ENCODE measurements at regions not wholly inside any gene's neighbourhood (a gene's known extent, or its start where the extent isn't known, plus 50 kb on each side); places are given as distances from the start of the nearest gene placed in this dataset.

DNA sequence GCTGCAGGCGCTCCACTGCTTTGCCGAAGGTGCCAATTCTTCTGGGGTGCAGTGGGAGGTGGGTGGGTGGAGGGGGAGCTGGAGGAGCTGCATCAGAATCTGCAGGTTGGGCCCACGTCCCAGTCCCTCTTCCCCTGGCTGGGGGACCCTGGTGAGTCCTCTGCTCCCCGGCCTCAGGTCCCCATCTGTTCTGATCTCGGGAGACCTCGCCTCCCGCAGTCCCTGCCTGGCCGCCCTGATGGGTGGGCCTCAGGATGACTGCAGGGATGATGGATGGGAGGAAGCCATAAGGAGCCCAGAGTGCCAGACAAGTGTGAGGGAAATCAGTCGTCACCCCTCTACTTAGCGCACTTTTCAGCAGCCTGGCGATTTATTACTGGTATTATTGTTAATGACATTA is 89.3 kb upstream of the PCBD1 start:
- Histone ChIP-seq H3K9me3 (no peaks in the 10 kb centered on the region), H3K27ac (no peak overlapping the region), H3K4me3 (no peak overlapping the region), H3K27me3 (no peaks in the 10 kb centered on the region), H3K36me3 (no peaks in the 10 kb centered on the region), H3K4me1 (no peaks in the 10 kb centered on the region)
- ATAC-seq (ENCODE audit: low FRiP score in 2 of 2) (no peak), DNase-seq (no peak)
- 45 to 80% methylated on average over 11 of the region's 11 CpGs for WGBS, 2 donors
- TF ChIP-seq, protein P1, sequence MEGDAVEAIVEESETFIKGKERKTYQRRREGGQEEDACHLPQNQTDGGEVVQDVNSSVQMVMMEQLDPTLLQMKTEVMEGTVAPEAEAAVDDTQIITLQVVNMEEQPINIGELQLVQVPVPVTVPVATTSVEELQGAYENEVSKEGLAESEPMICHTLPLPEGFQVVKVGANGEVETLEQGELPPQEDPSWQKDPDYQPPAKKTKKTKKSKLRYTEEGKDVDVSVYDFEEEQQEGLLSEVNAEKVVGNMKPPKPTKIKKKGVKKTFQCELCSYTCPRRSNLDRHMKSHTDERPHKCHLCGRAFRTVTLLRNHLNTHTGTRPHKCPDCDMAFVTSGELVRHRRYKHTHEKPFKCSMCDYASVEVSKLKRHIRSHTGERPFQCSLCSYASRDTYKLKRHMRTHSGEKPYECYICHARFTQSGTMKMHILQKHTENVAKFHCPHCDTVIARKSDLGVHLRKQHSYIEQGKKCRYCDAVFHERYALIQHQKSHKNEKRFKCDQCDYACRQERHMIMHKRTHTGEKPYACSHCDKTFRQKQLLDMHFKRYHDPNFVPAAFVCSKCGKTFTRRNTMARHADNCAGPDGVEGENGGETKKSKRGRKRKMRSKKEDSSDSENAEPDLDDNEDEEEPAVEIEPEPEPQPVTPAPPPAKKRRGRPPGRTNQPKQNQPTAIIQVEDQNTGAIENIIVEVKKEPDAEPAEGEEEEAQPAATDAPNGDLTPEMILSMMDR (IDR thresholded peaks at IDR 0.05): no peak
- TF ChIP-seq POLR2AphosphoS5 (IDR thresholded peaks at IDR 0.05) (no peak), EP300 (IDR thresholded peaks at IDR 0.05) (no peak), POLR2A (IDR thresholded peaks at IDR 0.05) (no peak)

DNA sequence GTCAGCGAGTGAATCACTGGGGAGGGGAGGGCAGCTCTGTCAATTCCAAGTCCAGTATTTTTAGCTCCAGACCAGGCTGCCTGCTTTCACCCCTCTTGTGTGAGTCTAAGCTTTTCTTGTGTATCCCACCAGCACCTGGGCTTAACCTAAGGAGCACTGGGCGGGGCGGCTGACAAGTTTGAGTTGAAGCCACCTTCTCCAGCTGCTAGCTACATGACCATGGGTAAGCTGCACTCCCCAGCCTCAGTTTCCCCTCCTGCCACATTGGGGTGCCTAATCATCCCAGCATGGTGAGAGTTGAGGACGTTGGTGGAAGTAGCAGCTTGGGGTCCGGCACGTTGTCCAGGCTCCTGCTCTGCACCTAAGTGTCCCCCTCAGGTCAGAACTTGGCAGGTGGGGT is 89.8 kb upstream of the PCBD1 start:
- H3K27ac ChIP-seq: no peak overlapping the region
- H3K27me3 ChIP-seq: no peaks in the 10 kb centered on the region
- 88% methylated on average over 6 of the region's 6 CpGs for WGBS, 2 donors
- H3K36me3 ChIP-seq: no peaks in the 10 kb centered on the region
- TF ChIP-seq EP300 (IDR thresholded peaks at IDR 0.05): no peak
- TF ChIP-seq POLR2AphosphoS5 (IDR thresholded peaks at IDR 0.05): no peak
- no peak for TF ChIP-seq POLR2A (IDR thresholded peaks at IDR 0.05)
- TF ChIP-seq, protein P1 (IDR thresholded peaks at IDR 0.05): no peak
- ATAC-seq (ENCODE audit: low FRiP score in 2 of 2) (no peak), DNase-seq (no peak)
- H3K4me3 ChIP-seq: no peak overlapping the region
- no peaks in the 10 kb centered on the region for H3K4me1 ChIP-seq
- no peaks in the 10 kb centered on the region for H3K9me3 ChIP-seq

DNA sequence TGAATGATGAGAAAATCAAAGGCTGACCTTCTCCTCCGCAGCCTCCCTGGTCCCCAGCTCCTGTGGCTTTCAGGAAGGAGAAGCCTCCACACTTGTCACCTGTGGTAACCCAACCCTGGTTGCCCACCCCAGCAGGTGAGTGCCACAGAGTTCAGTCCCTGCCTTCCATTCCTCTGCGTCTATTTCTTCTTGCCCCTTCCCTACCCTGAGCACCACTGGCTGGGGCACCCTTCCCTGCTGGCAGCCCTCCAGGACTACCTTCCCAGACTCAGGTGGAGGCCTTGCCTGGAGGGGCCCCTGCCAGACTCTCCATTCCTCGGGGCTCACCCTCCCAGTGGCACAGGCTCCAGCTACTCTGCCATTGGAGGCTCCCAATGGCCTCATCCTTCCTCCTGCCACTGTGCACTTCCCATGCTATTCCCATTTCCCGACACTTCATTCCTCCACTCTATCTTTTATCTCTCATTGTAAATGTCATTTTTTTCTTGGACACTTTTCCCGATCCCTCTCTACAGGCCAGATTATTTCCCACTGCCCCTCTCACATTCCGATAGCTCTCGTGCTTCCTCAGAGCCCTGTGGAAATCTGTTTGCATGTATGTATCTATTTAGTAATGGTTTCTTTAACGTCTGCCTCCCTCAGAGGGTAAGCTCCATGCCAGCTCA is 90.6 kb upstream of the PCBD1 start:
- Histone ChIP-seq H3K9me3 (no peaks in the 10 kb centered on the region), H3K36me3 (no peaks in the 10 kb centered on the region)
- ATAC-seq (ENCODE audit: low FRiP score in 2 of 2): no peak

DNA sequence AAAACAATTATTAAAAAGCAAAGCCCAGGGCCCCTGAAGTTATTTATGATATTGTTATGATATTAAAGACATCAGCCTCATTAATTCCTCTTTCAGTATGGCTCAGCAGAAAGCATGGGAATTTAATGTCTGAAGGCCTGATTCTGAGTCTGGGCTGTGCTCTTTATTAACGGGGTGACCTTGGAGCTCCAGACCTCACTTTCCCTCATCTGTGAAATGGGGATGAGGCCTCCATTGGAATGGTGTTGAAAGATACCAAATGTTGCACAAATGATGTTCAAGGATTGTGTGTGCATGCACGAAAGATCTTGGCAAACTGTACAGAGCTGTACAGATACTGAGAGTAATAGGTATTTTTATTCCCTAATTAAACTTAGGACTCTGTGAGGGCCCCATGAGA is 92.3 kb upstream of the PCBD1 start:
- no peak overlapping the region for H3K4me3 ChIP-seq
- H3K9me3 ChIP-seq: no peaks in the 10 kb centered on the region
- WGBS, 2 donors: 97% methylated on average over 2 of the region's 2 CpGs
- DNase-seq: no peak
- no peaks in the 10 kb centered on the region for H3K27me3 ChIP-seq
- ATAC-seq (ENCODE audit: low FRiP score in 2 of 2): no peak
- H3K4me1 ChIP-seq: no peaks in the 10 kb centered on the region
- no peaks in the 10 kb centered on the region for H3K36me3 ChIP-seq
- H3K27ac ChIP-seq: no peak overlapping the region
- TF ChIP-seq EP300 (IDR thresholded peaks at IDR 0.05) (no peak), POLR2A (IDR thresholded peaks at IDR 0.05) (no peak), POLR2AphosphoS5 (IDR thresholded peaks at IDR 0.05) (no peak)
- TF ChIP-seq, protein P1 (IDR thresholded peaks at IDR 0.05): no peak

More for the DNA sequence above, 90.6 kb upstream of the PCBD1 start:
- Histone ChIP-seq H3K27ac (no peak overlapping the region), H3K27me3 (no peaks in the 10 kb centered on the region), H3K4me1 (no peaks in the 10 kb centered on the region), H3K4me3 (no peak overlapping the region)
- TF ChIP-seq, protein P1 (IDR thresholded peaks at IDR 0.05): no peak
- TF ChIP-seq EP300 (IDR thresholded peaks at IDR 0.05) (no peak), POLR2A (IDR thresholded peaks at IDR 0.05) (no peak), POLR2AphosphoS5 (IDR thresholded peaks at IDR 0.05) (no peak)
- no peak for DNase-seq
- WGBS, 2 donors: 72 to 76% methylated on average over 8 of the region's 8 CpGs

All from upper lobe of left lung (tissue), 6 donors.